ENCODE measurements at regions not wholly inside any gene's neighbourhood (a gene's known extent, or its start where the extent isn't known, plus 50 kb on each side); places are given as distances from the start of the nearest gene placed in this dataset.

- no peak overlapping the region for H3K4me3 ChIP-seq (replicated peaks in 1 of 3; ENCODE audit: low read depth in 2 of 3, low read length in 3 of 3)
- no peaks in the 10 kb centered on the region for H3K27me3 ChIP-seq (ENCODE audit: control insufficient read depth in 2 of 2, insufficient read depth in 2 of 2, low read length in 2 of 2)
- no peaks in the 10 kb centered on the region for H3K4me1 ChIP-seq (ENCODE audit: control insufficient read depth in 1 of 2, insufficient read depth in 2 of 2, low read length in 2 of 2)
- H3K36me3 Mint-ChIP-seq: no peaks in the 10 kb centered on the region
- H3K9me3 Mint-ChIP-seq: peaks cover 0 to 2% (median 0%) of the 10 kb centered on the region in 7 donors
- TF ChIP-seq, protein P1, sequence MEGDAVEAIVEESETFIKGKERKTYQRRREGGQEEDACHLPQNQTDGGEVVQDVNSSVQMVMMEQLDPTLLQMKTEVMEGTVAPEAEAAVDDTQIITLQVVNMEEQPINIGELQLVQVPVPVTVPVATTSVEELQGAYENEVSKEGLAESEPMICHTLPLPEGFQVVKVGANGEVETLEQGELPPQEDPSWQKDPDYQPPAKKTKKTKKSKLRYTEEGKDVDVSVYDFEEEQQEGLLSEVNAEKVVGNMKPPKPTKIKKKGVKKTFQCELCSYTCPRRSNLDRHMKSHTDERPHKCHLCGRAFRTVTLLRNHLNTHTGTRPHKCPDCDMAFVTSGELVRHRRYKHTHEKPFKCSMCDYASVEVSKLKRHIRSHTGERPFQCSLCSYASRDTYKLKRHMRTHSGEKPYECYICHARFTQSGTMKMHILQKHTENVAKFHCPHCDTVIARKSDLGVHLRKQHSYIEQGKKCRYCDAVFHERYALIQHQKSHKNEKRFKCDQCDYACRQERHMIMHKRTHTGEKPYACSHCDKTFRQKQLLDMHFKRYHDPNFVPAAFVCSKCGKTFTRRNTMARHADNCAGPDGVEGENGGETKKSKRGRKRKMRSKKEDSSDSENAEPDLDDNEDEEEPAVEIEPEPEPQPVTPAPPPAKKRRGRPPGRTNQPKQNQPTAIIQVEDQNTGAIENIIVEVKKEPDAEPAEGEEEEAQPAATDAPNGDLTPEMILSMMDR (IDR thresholded peaks at IDR 0.05): no peak
- no peaks in the 10 kb centered on the region for H3K36me3 ChIP-seq (replicated peaks in 1 of 2; ENCODE audit: control insufficient read depth in 1 of 2, insufficient read depth in 2 of 2, low read length in 2 of 2)
- DNase-seq: no peak
- H3K4me2 ChIP-seq (replicated peaks; ENCODE audit: extremely low read depth, low read length, poor library complexity, severe bottlenecking): no peak overlapping the region
- no peaks in the 10 kb centered on the region for H4K20me1 ChIP-seq (ENCODE audit: insufficient read depth, low read length)
- H3K9me3 ChIP-seq (replicated peaks in 1 of 2; ENCODE audit: control insufficient read depth in 1 of 2, insufficient read depth in 1 of 2, low read length in 2 of 2): no peaks in the 10 kb centered on the region
- no peak overlapping the region for H3K27ac ChIP-seq (ENCODE audit: low read depth in 1 of 2, low read length in 2 of 2)
- no peaks in the 10 kb centered on the region for H3K79me2 ChIP-seq (ENCODE audit: insufficient read depth, low read length)
- H3K9ac ChIP-seq (ENCODE audit: insufficient read depth, low read length, poor library complexity, severe bottlenecking): no peak overlapping the region
- peaks cover 7% of the 10 kb centered on the region for H3K4me1 Mint-ChIP-seq
- no CpG with 5 or more reads among the region's 2 CpGs for WGBS (ENCODE audit: insufficient coverage)
- no peak overlapping the region for H3K27ac Mint-ChIP-seq
- H3K27me3 Mint-ChIP-seq (ENCODE audit: low read depth in 3 of 3): peaks cover 0 to 2% (median 1%) of the 10 kb centered on the region in 3 donors
- H2AFZ ChIP-seq (ENCODE audit: insufficient read depth, low read depth, low read length, poor library complexity, severe bottlenecking): no peak overlapping the region
- intact Hi-C loops (cut with micrococcal nuclease): no loop called here
- H3K4me3 Mint-ChIP-seq: no peak overlapping the region
These were observed 68.2 kb upstream of the STXBP5 start for GRCh38 chr6:147136057-147136456.

- Histone ChIP-seq H3K4me1 (ENCODE audit: control insufficient read depth in 1 of 2, insufficient read depth in 2 of 2, low read length in 2 of 2) (no peaks in the 10 kb centered on the region), H3K9ac (ENCODE audit: insufficient read depth, low read length, poor library complexity, severe bottlenecking) (no peak overlapping the region), H3K9me3 (replicated peaks in 1 of 2; ENCODE audit: control insufficient read depth in 1 of 2, insufficient read depth in 1 of 2, low read length in 2 of 2) (no peaks in the 10 kb centered on the region), H3K4me3 (replicated peaks in 1 of 3; ENCODE audit: low read depth in 2 of 3, low read length in 3 of 3) (no peak overlapping the region), H3K4me2 (replicated peaks; ENCODE audit: extremely low read depth, low read length, poor library complexity, severe bottlenecking) (no peak overlapping the region), H3K79me2 (ENCODE audit: insufficient read depth, low read length) (no peaks in the 10 kb centered on the region), H3K27me3 (ENCODE audit: control insufficient read depth in 2 of 2, insufficient read depth in 2 of 2, low read length in 2 of 2) (no peaks in the 10 kb centered on the region), H4K20me1 (ENCODE audit: insufficient read depth, low read length) (no peaks in the 10 kb centered on the region), H2AFZ (ENCODE audit: insufficient read depth, low read depth, low read length, poor library complexity, severe bottlenecking) (no peak overlapping the region), H3K27ac (ENCODE audit: low read depth in 1 of 2, low read length in 2 of 2) (no peak overlapping the region), H3K36me3 (replicated peaks in 1 of 2; ENCODE audit: control insufficient read depth in 1 of 2, insufficient read depth in 2 of 2, low read length in 2 of 2) (no peaks in the 10 kb centered on the region)
- peaks cover 5% of the 10 kb centered on the region for H3K4me1 Mint-ChIP-seq
- peaks cover 0 to 2% (median 0%) of the 10 kb centered on the region in 7 donors for H3K9me3 Mint-ChIP-seq
- H3K27me3 Mint-ChIP-seq (ENCODE audit: low read depth in 3 of 3): peaks cover 0 to 2% (median 1%) of the 10 kb centered on the region in 3 donors
- DNase-seq: no peak
- no peaks in the 10 kb centered on the region for H3K36me3 Mint-ChIP-seq
- H3K4me3 Mint-ChIP-seq: no peak overlapping the region
- 94% methylated on average over 4 of the region's 4 CpGs for WGBS (ENCODE audit: insufficient coverage)
- intact Hi-C loops (cut with micrococcal nuclease): no loop called here
- no peak overlapping the region for H3K27ac Mint-ChIP-seq
- TF ChIP-seq, protein P1 (IDR thresholded peaks at IDR 0.05): no peak
These were observed 66.2 kb upstream of the STXBP5 start for GRCh38 chr6:147137986-147138385.
